LNCaP clone FGC (cell line): ENCODE measurements at regions not wholly inside any gene's neighbourhood (a gene's known extent, or its start where the extent isn't known, plus 50 kb on each side); places are given as distances from the start of the nearest gene placed in this dataset.

Experiments
- DNase-seq: peaks from one replicate; pipeline ENCODE4 v3.0.0-alpha.2; 2011; ENCODE audit warnings: low read depth
- H3K4me3 ChIP-seq: 2 replicates; pipeline ENCODE4 v1.5.1; 2011; ENCODE audit warnings: mild to moderate bottlenecking, low read depth, low read length, control low read depth
- CTCF ChIP-seq: IDR thresholded peaks from 2 replicates; pipeline ENCODE4 v1.5.1; 2012; ENCODE audit warnings: mild to moderate bottlenecking; ENCODE audit not compliant: control insufficient read depth, insufficient read depth; ENCODE audit errors: extremely low read depth

GRCh38 chr1:55981010-55981650 is 598.2 kb downstream of the PLPP3 start:
- no peak overlapping the region for H3K4me3 ChIP-seq
- no peak for DNase-seq
- TF ChIP-seq CTCF, result no peak

- TF ChIP-seq CTCF, result no peak
- DNase-seq, result no peak
- H3K4me3 ChIP-seq, result no peak overlapping the region
Observed at GRCh38 chr1:55980582-55980981, 598.8 kb downstream of the PLPP3 start.

GRCh38 chr1:55974714-55975441 is 604.5 kb downstream of the PLPP3 start:
- TF ChIP-seq CTCF, result no peak
- no peak for DNase-seq
- no peak overlapping the region for H3K4me3 ChIP-seq

DNA sequence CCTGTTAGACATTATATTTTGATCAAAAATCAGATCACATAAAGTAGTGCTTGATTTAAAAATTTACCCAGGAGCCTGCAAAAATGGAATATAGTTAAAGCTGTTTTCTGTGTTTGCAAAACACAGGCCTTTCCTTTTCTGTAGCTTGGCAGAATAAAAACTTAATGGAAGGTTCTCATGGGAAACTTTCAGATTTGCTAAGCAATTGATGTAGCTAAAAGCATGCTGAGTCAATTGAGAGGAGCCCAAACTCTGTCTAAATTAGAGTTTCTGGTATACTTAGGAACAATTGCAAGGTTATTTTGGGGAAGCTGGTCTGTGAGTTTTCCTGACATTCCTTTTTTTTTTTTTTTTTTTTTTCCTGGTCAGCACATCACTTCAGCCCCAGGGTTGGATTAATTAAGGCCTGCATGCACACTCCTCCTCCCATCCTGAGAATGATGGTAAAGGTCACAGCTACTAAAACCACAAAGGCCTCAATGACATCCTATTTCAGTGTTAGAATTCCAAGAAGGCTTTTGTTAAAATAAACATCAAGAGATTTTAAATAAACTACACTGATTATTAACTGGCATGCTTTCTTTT is 608.7 kb downstream of the PLPP3 start:
- TF ChIP-seq CTCF, result no peak

GRCh38 chr1:55969322-55969721 is 610.0 kb downstream of the PLPP3 start:
- no peak for TF ChIP-seq CTCF
- DNase-seq, result no peak
- H3K4me3 ChIP-seq, result no peak overlapping the region

More for the DNA sequence above, 608.7 kb downstream of the PLPP3 start:
- H3K4me3 ChIP-seq, result no peak overlapping the region
- DNase-seq, result no peak

GRCh38 chr1:55968661-55969060 is 610.7 kb downstream of the PLPP3 start:
- H3K4me3 ChIP-seq, result no peak overlapping the region
- TF ChIP-seq CTCF, result no peak
- no peak for DNase-seq

- no peak overlapping the region for H3K4me3 ChIP-seq
- DNase-seq, result no peak
- no peak for TF ChIP-seq CTCF
Observed at GRCh38 chr1:55965981-55966461, 613.3 kb downstream of the PLPP3 start.
